Ectodermal cell (in vitro differentiated cells): ENCODE measurements at regions not wholly inside any gene's neighbourhood (a gene's known extent, or its start where the extent isn't known, plus 50 kb on each side); places are given as distances from the start of the nearest gene placed in this dataset.

Experiments
- H3K27ac ChIP-seq: 2 replicates; pipeline ENCODE4 v1.7.0; 2013; ENCODE audit warnings: mild to moderate bottlenecking, low read depth, low read length; ENCODE audit not compliant: insufficient read depth, poor library complexity, severe bottlenecking
- H3K27me3 ChIP-seq: 2 replicates; pipeline ENCODE4 v1.7.0; 2013; ENCODE audit warnings: mild to moderate bottlenecking, low read length; ENCODE audit not compliant: insufficient read depth, control insufficient read depth, poor library complexity, severe bottlenecking
- H3K36me3 ChIP-seq: one replicate; pipeline ENCODE4 v1.7.0; 2013; ENCODE audit warnings: low read length; ENCODE audit not compliant: control insufficient read depth, insufficient read depth
- H3K4me1 ChIP-seq: one replicate; pipeline ENCODE4 v1.7.0; 2013; ENCODE audit warnings: low read length; ENCODE audit not compliant: control insufficient read depth, insufficient read depth
- H3K4me3 ChIP-seq: 2 replicates; pipeline ENCODE4 v1.7.0; 2013; ENCODE audit warnings: low read depth, low read length, control low read depth; ENCODE audit not compliant: insufficient read depth
- H3K9me3 ChIP-seq: 2 replicates; pipeline ENCODE4 v1.7.0; 2013; ENCODE audit warnings: mild to moderate bottlenecking, low read length, moderate library complexity; ENCODE audit not compliant: control insufficient read depth
- WGBS, 2 experiments: methylation state at CpG; one replicate each; pipeline ENCODE4 v1.1.7; 2013; ENCODE audit warnings: missing lambda C conversion rate in 2 of 2; 5-methylcytosine and 5-hydroxymethylcytosine counted together

DNA sequence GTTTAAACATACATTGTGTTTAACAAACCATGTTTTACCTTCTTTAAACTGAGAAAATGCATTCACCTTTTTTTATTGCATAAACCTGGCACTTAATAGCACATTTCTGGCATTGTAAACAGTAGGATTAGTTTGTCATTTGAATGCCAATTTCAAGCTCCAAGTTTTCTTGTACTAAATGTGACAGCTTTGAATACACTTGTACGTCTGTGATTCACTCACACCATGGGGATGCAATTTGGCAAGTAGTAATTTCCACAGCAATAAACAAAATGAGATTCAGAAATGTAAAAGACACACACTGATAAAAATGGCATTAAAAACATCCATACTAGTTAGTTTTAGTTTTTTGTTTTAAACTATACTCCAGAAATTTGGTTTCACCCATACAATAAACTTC lies 598.9 kb downstream of the SI start:
- H3K27me3 ChIP-seq: no peaks in the 10 kb centered on the region
- no peaks in the 10 kb centered on the region for H3K9me3 ChIP-seq
- no peak overlapping the region for H3K27ac ChIP-seq
- no peaks in the 10 kb centered on the region for H3K36me3 ChIP-seq
- no peaks in the 10 kb centered on the region for H3K4me1 ChIP-seq
- WGBS, 2 experiments: 100% methylated on average over 1 of the region's 1 CpG
- H3K4me3 ChIP-seq: no peak overlapping the region

- 93 to 95% methylated on average over 5 of the region's 5 CpGs for WGBS, 2 experiments
- Histone ChIP-seq H3K27me3 (no peaks in the 10 kb centered on the region), H3K9me3 (no peaks in the 10 kb centered on the region), H3K4me3 (no peak overlapping the region), H3K27ac (no peak overlapping the region), H3K4me1 (no peaks in the 10 kb centered on the region), H3K36me3 (no peaks in the 10 kb centered on the region)
Measured at GRCh38 chr3:164478323-164478722, 600.0 kb downstream of the SI start.

DNA sequence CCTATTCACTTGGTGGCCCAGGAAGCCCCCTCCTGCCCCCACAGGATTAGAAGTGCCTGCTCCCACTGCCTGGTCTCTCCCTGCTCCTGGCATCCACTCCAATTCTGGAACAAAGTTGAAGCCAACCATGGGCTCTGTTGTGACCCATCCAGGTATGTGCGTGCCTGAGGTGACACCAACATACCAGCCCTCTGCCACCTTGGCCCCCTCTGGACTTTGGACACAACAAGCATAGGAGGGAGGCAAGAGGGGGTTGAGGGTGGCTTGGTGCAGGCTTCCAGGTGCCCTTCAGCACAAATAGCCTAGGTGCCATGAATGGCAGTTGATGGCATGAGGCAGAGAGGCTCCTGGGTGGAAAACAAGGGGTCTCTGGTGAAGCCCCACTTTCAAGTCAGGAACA lies 600.9 kb downstream of the SI start:
- Histone ChIP-seq H3K27ac (no peak overlapping the region), H3K4me3 (no peak overlapping the region), H3K27me3 (no peaks in the 10 kb centered on the region), H3K36me3 (no peaks in the 10 kb centered on the region), H3K9me3 (no peaks in the 10 kb centered on the region), H3K4me1 (no peaks in the 10 kb centered on the region)
- WGBS, 2 experiments: 94 to 100% methylated on average over 1 of the region's 1 CpG

DNA sequence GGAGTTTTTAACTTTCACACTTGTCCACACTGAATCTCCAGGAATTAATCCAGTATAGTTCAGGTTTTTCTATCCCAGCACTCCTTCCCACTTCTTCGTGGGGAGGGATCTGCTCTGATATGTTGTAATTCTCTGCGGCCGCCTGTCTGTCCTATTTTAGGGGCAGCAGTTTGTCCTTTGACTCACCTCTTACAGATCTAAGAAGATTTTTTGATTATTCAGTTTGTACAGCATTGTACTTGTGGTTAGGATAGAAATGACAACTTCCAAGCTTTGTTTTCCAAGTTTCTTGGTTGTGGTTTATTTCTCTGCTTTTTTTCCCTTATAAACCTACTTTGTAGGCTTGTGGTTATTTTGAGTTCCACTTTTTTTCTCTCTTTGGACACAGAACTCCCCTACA lies 601.7 kb downstream of the SI start:
- Histone ChIP-seq H3K27ac (no peak overlapping the region), H3K9me3 (no peaks in the 10 kb centered on the region), H3K4me1 (no peaks in the 10 kb centered on the region), H3K4me3 (no peak overlapping the region), H3K27me3 (no peaks in the 10 kb centered on the region), H3K36me3 (no peaks in the 10 kb centered on the region)
- WGBS, 2 experiments: 95% methylated on average over 3 of the region's 3 CpGs; no CpG with 5 or more reads in 1 of the 2 experiments

DNA sequence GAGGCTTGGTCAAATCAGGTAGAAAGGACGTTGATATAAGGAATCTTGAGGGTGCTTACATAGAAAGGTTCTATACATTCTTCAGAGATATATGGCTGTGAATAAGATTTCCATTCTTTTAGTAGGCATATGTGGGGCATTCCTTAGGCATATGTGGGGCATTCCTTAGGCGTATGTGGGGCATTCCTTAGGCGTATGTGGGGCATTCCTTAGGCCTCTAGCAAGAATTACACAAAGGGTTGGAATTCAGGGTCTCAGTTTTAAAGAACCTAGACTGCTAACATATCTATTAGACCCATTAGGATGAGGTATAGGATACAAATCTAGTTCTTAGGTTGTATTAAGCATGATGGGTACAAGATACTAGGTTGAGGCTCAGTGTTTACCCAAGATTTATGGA lies 607.8 kb downstream of the SI start:
- Histone ChIP-seq H3K4me1 (no peaks in the 10 kb centered on the region), H3K36me3 (no peaks in the 10 kb centered on the region), H3K27ac (no peak overlapping the region), H3K4me3 (no peak overlapping the region), H3K27me3 (no peaks in the 10 kb centered on the region), H3K9me3 (no peaks in the 10 kb centered on the region)
- WGBS, 2 experiments: 93 to 98% methylated on average over 3 of the region's 3 CpGs

DNA sequence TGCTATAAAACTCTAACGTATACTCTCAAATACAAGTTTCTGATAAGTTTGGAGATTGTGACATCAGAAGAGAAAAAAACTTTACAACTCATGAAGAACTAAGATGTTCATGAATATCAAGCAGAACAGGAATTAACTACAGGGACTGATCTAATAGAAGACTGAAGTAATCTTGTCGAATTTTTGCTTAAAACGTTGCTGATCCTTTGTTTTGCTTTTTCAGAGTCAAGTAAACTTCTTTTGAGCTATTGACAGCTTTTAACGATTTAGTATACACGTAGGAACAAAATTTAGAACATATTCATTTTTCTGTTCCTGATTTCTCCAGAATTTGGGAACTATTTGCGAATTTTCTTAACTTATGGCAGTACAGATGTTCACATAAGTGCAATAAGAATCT lies 610.2 kb downstream of the SI start:
- Histone ChIP-seq H3K36me3 (no peaks in the 10 kb centered on the region), H3K27ac (no peak overlapping the region), H3K9me3 (no peaks in the 10 kb centered on the region), H3K27me3 (no peaks in the 10 kb centered on the region), H3K4me3 (no peak overlapping the region), H3K4me1 (no peaks in the 10 kb centered on the region)
- 93 to 97% methylated on average over 5 of the region's 6 CpGs for WGBS, 2 experiments

DNA sequence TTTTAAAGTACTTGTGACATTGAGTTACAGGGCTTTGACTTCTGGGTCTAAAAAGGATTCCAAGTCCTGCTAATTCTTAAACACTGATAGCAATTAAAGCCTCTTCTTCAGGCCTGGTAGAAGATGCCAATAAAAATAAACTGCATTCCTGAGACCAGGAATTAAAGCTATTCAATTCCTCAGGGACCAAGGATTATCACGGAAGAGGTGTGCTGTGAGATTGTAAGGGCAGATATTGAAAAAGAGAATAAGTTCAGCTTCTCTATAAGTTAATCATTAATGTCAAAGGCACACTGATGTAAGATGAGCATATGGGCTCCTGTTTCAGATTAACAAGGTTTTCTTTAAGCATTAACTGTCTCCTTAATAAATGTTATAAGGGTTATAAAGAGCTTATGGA lies 611.3 kb downstream of the SI start:
- Histone ChIP-seq H3K27ac (no peak overlapping the region), H3K4me1 (no peaks in the 10 kb centered on the region), H3K4me3 (no peak overlapping the region), H3K36me3 (no peaks in the 10 kb centered on the region), H3K27me3 (no peaks in the 10 kb centered on the region), H3K9me3 (no peaks in the 10 kb centered on the region)
- 89 to 100% methylated on average over 1 of the region's 1 CpG for WGBS, 2 experiments

DNA sequence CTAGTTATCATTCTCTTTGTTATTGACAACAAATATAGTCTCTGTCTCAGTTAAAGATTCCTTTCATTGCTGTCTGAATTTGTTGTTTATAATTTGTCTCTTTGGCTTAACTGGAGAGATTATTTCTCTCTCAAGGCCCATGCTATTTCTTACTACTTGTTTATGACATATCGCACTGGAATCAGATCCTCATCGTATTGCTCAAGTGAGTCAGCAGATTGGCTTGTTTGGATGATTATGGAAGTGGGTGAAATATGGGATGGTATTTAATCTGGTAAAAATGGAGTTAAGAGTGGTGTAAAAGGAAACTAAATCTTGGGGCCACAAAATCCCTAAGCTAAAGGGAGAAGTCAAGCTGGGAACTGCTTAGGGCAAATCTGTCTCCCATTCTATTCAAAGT lies 613.1 kb downstream of the SI start:
- no peak overlapping the region for H3K27ac ChIP-seq
- 94 to 100% methylated on average over 2 of the region's 2 CpGs for WGBS, 2 experiments

DNA sequence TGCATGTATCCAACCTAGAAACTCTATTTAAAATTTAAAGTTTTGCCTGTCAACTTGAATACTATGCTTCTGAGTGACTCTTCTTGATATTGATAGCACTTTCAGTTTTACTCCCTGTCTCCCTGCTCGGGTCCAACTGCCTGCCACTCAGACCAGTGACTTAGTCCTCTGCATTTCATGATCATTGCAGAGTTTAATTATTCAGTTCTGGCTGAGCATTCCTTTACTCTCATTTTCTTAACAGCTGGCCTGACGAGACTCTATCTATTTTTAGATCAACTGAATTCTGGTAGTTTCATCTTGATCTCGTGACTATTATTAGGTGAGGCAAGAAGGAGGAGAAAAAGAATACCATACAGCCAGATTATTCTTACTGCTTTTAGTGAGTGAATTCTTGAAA lies 617.4 kb downstream of the SI start:
- no peak overlapping the region for H3K27ac ChIP-seq
- no peaks in the 10 kb centered on the region for H3K36me3 ChIP-seq
- 90 to 95% methylated on average over 2 to 3 of the region's 3 CpGs for WGBS, 2 experiments
- no peaks in the 10 kb centered on the region for H3K27me3 ChIP-seq
- H3K9me3 ChIP-seq: no peaks in the 10 kb centered on the region
- H3K4me3 ChIP-seq: no peak overlapping the region
- no peaks in the 10 kb centered on the region for H3K4me1 ChIP-seq

More for the DNA sequence above, 613.1 kb downstream of the SI start:
- Histone ChIP-seq H3K4me1 (no peaks in the 10 kb centered on the region), H3K4me3 (no peak overlapping the region), H3K9me3 (no peaks in the 10 kb centered on the region), H3K36me3 (no peaks in the 10 kb centered on the region), H3K27me3 (no peaks in the 10 kb centered on the region)

DNA sequence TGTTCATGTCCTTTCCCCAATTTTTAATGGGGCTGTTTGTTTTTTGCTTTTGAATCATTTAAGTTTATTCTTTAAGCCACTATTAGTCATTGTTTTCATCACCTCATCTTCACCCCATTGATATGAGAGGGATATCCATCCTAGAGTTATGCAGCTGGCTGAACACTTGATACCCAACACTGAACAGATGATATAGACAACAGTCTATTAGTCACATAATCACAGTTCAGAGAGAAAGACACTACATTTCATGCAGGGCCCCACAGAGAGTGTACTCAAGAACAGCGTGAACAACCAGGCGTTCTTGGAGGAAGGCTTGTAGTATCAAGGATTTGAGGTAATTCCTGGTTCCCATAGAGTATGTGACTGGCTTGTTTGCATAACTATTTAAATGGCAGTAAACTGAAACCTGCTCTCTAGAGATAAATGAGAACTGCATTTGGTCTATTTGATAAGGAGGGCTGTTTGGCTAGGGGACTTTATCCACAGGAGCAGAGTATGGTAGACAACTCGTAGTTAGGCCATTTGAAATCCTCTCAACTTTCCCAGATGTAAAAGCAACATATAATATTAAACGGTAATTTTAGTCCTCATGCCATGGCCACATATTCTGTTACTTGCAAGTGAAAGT lies 618.7 kb downstream of the SI start:
- WGBS, 2 experiments: 94 to 95% methylated on average over 4 of the region's 4 CpGs
- Histone ChIP-seq H3K36me3 (no peaks in the 10 kb centered on the region), H3K4me3 (no peak overlapping the region), H3K27me3 (no peaks in the 10 kb centered on the region), H3K4me1 (no peaks in the 10 kb centered on the region), H3K9me3 (no peaks in the 10 kb centered on the region), H3K27ac (no peak overlapping the region)

- Histone ChIP-seq H3K9me3 (no peaks in the 10 kb centered on the region), H3K4me1 (no peaks in the 10 kb centered on the region), H3K4me3 (no peak overlapping the region), H3K27me3 (no peaks in the 10 kb centered on the region), H3K27ac (no peak overlapping the region), H3K36me3 (no peaks in the 10 kb centered on the region)
- 91 to 93% methylated on average over 4 of the region's 4 CpGs for WGBS, 2 experiments
Measured at GRCh38 chr3:164458986-164459385, 619.3 kb downstream of the SI start.
